Loucy (cell line): ENCODE measurements at regions not wholly inside any gene's neighbourhood (a gene's known extent, or its start where the extent isn't known, plus 50 kb on each side); places are given as distances from the start of the nearest gene placed in this dataset.

Source experiments
- H2AFZ ChIP-seq: fragments of 200-600 bp; sonication (generic); 2 replicates; pipeline ENCODE4 v1.6.0; 2016; ENCODE audit warnings: antibody characterized with exemption, mild to moderate bottlenecking, low read length, moderate library complexity
- H3F3A ChIP-seq: fragments of 200-600 bp; 2 replicates; pipeline ENCODE4 v1.6.0; 2016; ENCODE audit warnings: antibody characterized with exemption, low read depth, mild to moderate bottlenecking
- H3K27me3 ChIP-seq: fragments of 200-600 bp; sonication (generic); 2 replicates; pipeline ENCODE4 v1.6.1; 2014; ENCODE audit warnings: low read length, mild to moderate bottlenecking; ENCODE audit not compliant: insufficient read depth, poor library complexity, severe bottlenecking
- H3K36me3 ChIP-seq: fragments of 200-600 bp; sonication (generic); 2 replicates; pipeline ENCODE4 v1.6.1; 2016; ENCODE audit warnings: low read length; ENCODE audit not compliant: insufficient read depth
- H3K4me1 ChIP-seq: fragments of 200-600 bp; sonication (generic); 2 replicates; pipeline ENCODE4 v1.5.1; 2014; ENCODE audit warnings: low read length, mild to moderate bottlenecking; ENCODE audit not compliant: insufficient read depth, poor library complexity, severe bottlenecking
- H3K4me2 ChIP-seq: fragments of 200-600 bp; sonication (generic); 2 replicates; pipeline ENCODE4 v1.6.0; 2014; ENCODE audit warnings: antibody characterized with exemption, low read length, low read depth, mild to moderate bottlenecking; ENCODE audit not compliant: poor library complexity, severe bottlenecking
- H3K4me3 ChIP-seq: fragments of 200-600 bp; sonication (generic); 2 replicates; pipeline ENCODE4 v1.5.1; 2014; ENCODE audit warnings: low read length, mild to moderate bottlenecking, mixed read lengths; ENCODE audit not compliant: poor library complexity, severe bottlenecking
- H3K79me2 ChIP-seq: fragments of 200-600 bp; sonication (generic); 2 replicates; pipeline ENCODE4 v1.6.1; 2014; ENCODE audit warnings: low read length; ENCODE audit not compliant: insufficient read depth
- H3K9ac ChIP-seq: fragments of 200-600 bp; sonication (generic); 2 replicates; pipeline ENCODE4 v1.6.0; 2014; ENCODE audit warnings: mild to moderate bottlenecking, low read depth, low read length, moderate library complexity; ENCODE audit not compliant: poor library complexity, severe bottlenecking
- H3K9me2 ChIP-seq: fragments of 200-600 bp; sonication (generic); replicated peaks from 2 replicates; pipeline ENCODE4 v1.6.1; 2016; ENCODE audit warnings: low read depth, low read length, mixed read lengths
- H3K9me3 ChIP-seq: fragments of 200-600 bp; sonication (generic); 2 replicates; pipeline ENCODE4 v1.6.1; 2014; ENCODE audit warnings: mild to moderate bottlenecking, antibody characterized with exemption, low read length, low read depth; ENCODE audit not compliant: insufficient read depth
- H4K20me1 ChIP-seq: fragments of 200-600 bp; sonication (generic); 2 replicates; pipeline ENCODE4 v1.6.0; 2014; ENCODE audit warnings: antibody characterized with exemption, low read length, mild to moderate bottlenecking; ENCODE audit not compliant: insufficient read depth, poor library complexity, severe bottlenecking
- CTCF ChIP-seq: fragments of 200-600 bp; sonication (generic); conservative IDR thresholded peaks from 2 replicates; pipeline ENCODE4 v1.5.1; 2014; ENCODE audit warnings: mild to moderate bottlenecking, antibody characterized with exemption, low read length
- EZH2phosphoT487 ChIP-seq: fragments of 200-600 bp; IDR thresholded peaks from 2 replicates; pipeline ENCODE4 v1.6.1; 2018; ENCODE audit warnings: antibody characterized with exemption, mild to moderate bottlenecking, moderate library complexity, borderline replicate concordance

- no peaks in the 10 kb centered on the region for H3F3A ChIP-seq
- H3K4me3 ChIP-seq, result no peak overlapping the region
- no peaks in the 10 kb centered on the region for H3K79me2 ChIP-seq
- TF ChIP-seq EZH2phosphoT487 (no peak), CTCF (no peak)
- no peak overlapping the region for H2AFZ ChIP-seq
- no peaks in the 10 kb centered on the region for H3K9me2 ChIP-seq
- H4K20me1 ChIP-seq, result no peaks in the 10 kb centered on the region
- H3K4me2 ChIP-seq, result no peak overlapping the region
- no peaks in the 10 kb centered on the region for H3K27me3 ChIP-seq
- H3K9me3 ChIP-seq, result no peaks in the 10 kb centered on the region
- H3K9ac ChIP-seq, result no peak overlapping the region
- H3K4me1 ChIP-seq, result no peaks in the 10 kb centered on the region
- H3K36me3 ChIP-seq, result no peaks in the 10 kb centered on the region
These were observed 772.0 kb downstream of the TECRL start for GRCh38 chr4:63637270-63637669.

DNA sequence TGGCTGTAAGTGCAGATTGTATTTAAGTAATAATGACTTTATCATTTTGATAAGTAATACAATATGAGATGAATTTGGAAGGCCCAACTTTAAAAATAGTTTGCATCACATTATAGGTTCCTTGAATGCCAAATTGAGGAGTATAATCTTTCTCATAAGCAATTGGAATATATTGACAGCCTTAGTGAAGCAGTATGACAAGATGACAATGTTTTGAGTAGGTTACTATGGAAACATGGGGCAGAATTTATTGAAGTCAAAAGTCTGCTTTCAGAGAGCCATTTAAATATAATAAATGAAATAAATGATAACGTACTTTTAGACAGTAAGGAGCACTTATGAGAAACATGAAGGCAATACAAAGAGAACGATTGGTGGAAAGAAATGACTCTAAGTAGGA, 776.4 kb downstream of the TECRL start:
- H4K20me1 ChIP-seq, result no peaks in the 10 kb centered on the region
- no peaks in the 10 kb centered on the region for H3K9me3 ChIP-seq
- H3K4me2 ChIP-seq, result no peak overlapping the region
- H3K27me3 ChIP-seq, result no peaks in the 10 kb centered on the region
- H3K79me2 ChIP-seq, result no peaks in the 10 kb centered on the region
- no peaks in the 10 kb centered on the region for H3K36me3 ChIP-seq
- no peaks in the 10 kb centered on the region for H3K4me1 ChIP-seq
- no peak overlapping the region for H2AFZ ChIP-seq
- no peaks in the 10 kb centered on the region for H3K9me2 ChIP-seq
- no peaks in the 10 kb centered on the region for H3F3A ChIP-seq
- TF ChIP-seq CTCF, result no peak
- TF ChIP-seq EZH2phosphoT487, result no peak
- H3K9ac ChIP-seq, result no peak overlapping the region
- no peak overlapping the region for H3K4me3 ChIP-seq

DNA sequence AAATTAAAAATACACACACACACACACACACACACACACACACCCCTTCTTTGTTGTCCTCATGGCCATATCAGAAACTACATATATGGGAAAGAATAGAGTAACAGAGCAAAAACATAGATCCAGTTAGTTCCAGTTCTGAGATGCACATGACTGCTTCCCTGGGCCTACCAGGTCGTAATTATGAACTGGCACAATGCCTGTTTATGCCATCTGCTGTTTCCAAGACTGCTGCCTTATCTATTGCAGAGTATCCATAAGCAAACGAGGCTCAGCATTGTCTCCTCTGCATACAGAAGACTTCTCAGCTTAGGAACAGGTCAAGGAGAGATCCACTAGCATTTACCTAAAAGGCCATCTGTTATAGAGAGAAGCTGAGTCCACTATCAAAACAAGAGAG, 789.0 kb downstream of the TECRL start:
- H3K79me2 ChIP-seq, result no peaks in the 10 kb centered on the region
- H3F3A ChIP-seq, result no peaks in the 10 kb centered on the region
- H3K27me3 ChIP-seq, result no peaks in the 10 kb centered on the region
- H3K9ac ChIP-seq, result no peak overlapping the region
- no peaks in the 10 kb centered on the region for H3K36me3 ChIP-seq
- no peaks in the 10 kb centered on the region for H4K20me1 ChIP-seq
- no peaks in the 10 kb centered on the region for H3K9me2 ChIP-seq
- no peaks in the 10 kb centered on the region for H3K4me1 ChIP-seq
- no peak overlapping the region for H3K4me2 ChIP-seq
- no peaks in the 10 kb centered on the region for H3K9me3 ChIP-seq
- TF ChIP-seq CTCF (no peak), EZH2phosphoT487 (no peak)
- H3K4me3 ChIP-seq, result no peak overlapping the region
- no peak overlapping the region for H2AFZ ChIP-seq
